HEK293 (cell line): ENCODE measurements at regions not wholly inside any gene's neighbourhood (a gene's known extent, or its start where the extent isn't known, plus 50 kb on each side); places are given as distances from the start of the nearest gene placed in this dataset.

Experiments used
- CTCF ChIA-PET: fragments of 350-600 bp; formaldehyde crosslinking; extraction: SDS; loops from one replicate; lab custom pipeline; 2021; ENCODE audit warnings: antibody characterized with exemption; lab: Yijun Ruan, JAX
- POLR2A ChIA-PET: fragments of 300-600 bp; formaldehyde crosslinking; extraction: SDS; loops from one replicate; lab custom pipeline; 2020; ENCODE audit warnings: antibody characterized with exemption, inconsistent platforms; lab: Yijun Ruan, JAX
- H3K27ac ChIP-seq: fragments of 200-500 bp; sonication (Bioruptor generic); 2 replicates; pipeline ENCODE4 v1.5.1; 2014; ENCODE audit warnings: low read depth, low read length, control low read depth, inconsistent platforms; ENCODE audit errors: extremely low read depth
- H3K36me3 ChIP-seq, 2 experiments: fragments of 200-500 bp in 1 of 2; sonication (Bioruptor generic) in 1 of 2; 1 replicate in 1 of 2; 2 replicates in 1 of 2; pipeline ENCODE4 v1.5.1; 2014 to 2017; ENCODE audit warnings: inconsistent platforms in 2 of 2, low read length in 2 of 2; ENCODE audit not compliant: control insufficient read depth in 2 of 2, insufficient read depth in 1 of 2
- H3K4me1 ChIP-seq: fragments of 200-500 bp; sonication (Bioruptor generic); 2 replicates; pipeline ENCODE4 v1.5.1; 2014; ENCODE audit warnings: mild to moderate bottlenecking, low read length, inconsistent platforms; ENCODE audit not compliant: control insufficient read depth, insufficient read depth
- H3K4me3 ChIP-seq: 2 replicates; pipeline ENCODE4 v1.5.1; 2011; ENCODE audit warnings: low read depth, mild to moderate bottlenecking, control low read depth, low read length, moderate library complexity
- H3K9me3 ChIP-seq: fragments of 200-500 bp; sonication (Bioruptor generic); 2 replicates; pipeline ENCODE4 v1.5.1; 2014; ENCODE audit warnings: low read depth, low read length, inconsistent platforms; ENCODE audit not compliant: control insufficient read depth, insufficient read depth
- EGR2 ChIP-seq: fragments of 450-650 bp; formaldehyde crosslinking; IDR thresholded peaks from 2 replicates; pipeline ENCODE4 v1.5.1; 2016; ENCODE audit warnings: low read depth, missing biosample characterization, missing genetic modification characterization
- GLI2 ChIP-seq: fragments of 450-650 bp; formaldehyde crosslinking; IDR thresholded peaks from 2 replicates; pipeline ENCODE4; 2017; ENCODE audit warnings: missing biosample characterization, missing genetic modification characterization, low read depth, borderline replicate concordance
- GLIS1 ChIP-seq: fragments of 450-650 bp; formaldehyde crosslinking; IDR thresholded peaks from 2 replicates; pipeline ENCODE4 v1.5.1; 2016; ENCODE audit warnings: missing biosample characterization, missing genetic modification characterization
- KLF17 ChIP-seq: fragments of 450-650 bp; formaldehyde crosslinking; IDR thresholded peaks from 2 replicates; pipeline ENCODE4 v1.5.1; 2016; ENCODE audit warnings: missing biosample characterization, missing genetic modification characterization
- OSR2 ChIP-seq: fragments of 450-650 bp; formaldehyde crosslinking; IDR thresholded peaks from 2 replicates; pipeline ENCODE4 v1.5.1; 2016; ENCODE audit warnings: missing biosample characterization, missing genetic modification characterization
- PRDM10 ChIP-seq: fragments of 450-650 bp; formaldehyde crosslinking; IDR thresholded peaks from 2 replicates; pipeline ENCODE4 v1.5.1; 2016; ENCODE audit warnings: missing biosample characterization, missing genetic modification characterization
- ZBTB1 ChIP-seq: fragments of 450-650 bp; formaldehyde crosslinking; IDR thresholded peaks from 2 replicates; pipeline ENCODE4 v1.5.1; 2016; ENCODE audit warnings: missing biosample characterization, missing genetic modification characterization
- ZFP37 ChIP-seq: fragments of 450-650 bp; formaldehyde crosslinking; IDR thresholded peaks from 2 replicates; pipeline ENCODE4 v1.5.1; 2016; ENCODE audit warnings: missing biosample characterization, missing genetic modification characterization
- ZIC2 ChIP-seq: fragments of 450-650 bp; formaldehyde crosslinking; IDR thresholded peaks from 2 replicates; pipeline ENCODE4 v1.5.1; 2016; ENCODE audit warnings: missing biosample characterization, missing genetic modification characterization
- ZNF133 ChIP-seq: fragments of 450-650 bp; formaldehyde crosslinking; IDR thresholded peaks from 2 replicates; pipeline ENCODE4 v1.5.1; 2016; ENCODE audit warnings: missing biosample characterization, missing genetic modification characterization
- ZNF18 ChIP-seq: fragments of 450-650 bp; formaldehyde crosslinking; IDR thresholded peaks from 2 replicates; pipeline ENCODE4 v1.5.1; 2016; ENCODE audit warnings: missing biosample characterization, missing genetic modification characterization
- ZNF280D ChIP-seq: fragments of 450-650 bp; formaldehyde crosslinking; IDR thresholded peaks from 2 replicates; pipeline ENCODE4 v1.5.1; 2016; ENCODE audit warnings: missing biosample characterization, missing genetic modification characterization
- ZNF433 ChIP-seq: fragments of 450-650 bp; formaldehyde crosslinking; IDR thresholded peaks from 2 replicates; pipeline ENCODE4 v1.5.1; 2016; ENCODE audit warnings: missing biosample characterization, missing genetic modification characterization, low read depth
- ZNF677 ChIP-seq: fragments of 450-650 bp; IDR thresholded peaks from 2 replicates; pipeline ENCODE4 v1.5.0; 2018; ENCODE audit warnings: missing biosample characterization, mild to moderate bottlenecking, missing genetic modification characterization, moderate library complexity
- ZNF76 ChIP-seq: fragments of 450-650 bp; formaldehyde crosslinking; IDR thresholded peaks from 2 replicates; pipeline ENCODE4; 2016; ENCODE audit warnings: low read depth, missing biosample characterization, missing genetic modification characterization, borderline replicate concordance
- TF ChIP-seq, protein P1 (sequence below): fragments of 450-650 bp; formaldehyde crosslinking; IDR thresholded peaks from 2 replicates; pipeline ENCODE4 v1.5.1; 2016; ENCODE audit warnings: missing biosample characterization, missing genetic modification characterization

DNA sequence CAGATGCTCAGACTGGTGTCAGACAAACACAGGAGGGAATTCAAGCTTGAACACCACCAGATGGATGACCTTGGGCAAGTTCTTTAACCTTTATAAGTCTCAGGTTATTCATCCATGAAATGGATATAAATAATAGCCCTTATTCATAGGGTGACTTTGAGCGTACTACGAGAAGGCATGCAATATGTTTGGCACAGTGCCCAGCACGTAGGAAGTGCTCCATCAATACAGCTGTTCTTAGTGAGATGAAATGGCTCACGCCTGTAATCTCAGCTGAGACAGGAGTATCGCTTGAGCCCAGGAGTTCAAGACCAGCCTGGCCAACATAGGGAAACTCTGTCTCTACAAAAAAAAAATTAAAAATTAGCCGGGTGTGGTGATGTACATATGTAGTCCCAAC is 84.8 kb upstream of the FICD start:
- CTCF ChIA-PET, result interaction anchor here (0.6 kb wide), 1 partner anchor 18 kb away, joined by 4 read pairs; no protein-coding TSS in a partner anchor
- Histone ChIP-seq H3K36me3 (no peaks in the 10 kb centered on the region), H3K4me1 (no peaks in the 10 kb centered on the region), H3K27ac (no peak overlapping the region), H3K4me3 (no peak overlapping the region), H3K9me3 (no peaks in the 10 kb centered on the region)
- POLR2A ChIA-PET, result no interaction called here
- TF ChIP-seq ZNF18, result no peak
- 0 out of 2 replicates have a peak, but pooled peaks have one; percentile 28 for TF ChIP-seq ZNF677 (tag by site-specific recombination)

GRCh38 chr12:108425238-108425795 is 86.2 kb upstream of the CMKLR1 start:
- H3K9me3 ChIP-seq, result no peaks in the 10 kb centered on the region
- TF ChIP-seq GLI2 (no peak), GLIS1 (tag by site-specific recombination) (peak; percentile 72), EGR2 (tag by site-specific recombination) (no peak), ZNF280D (tag by site-specific recombination) (no peak), ZBTB1 (no peak), ZIC2 (tag by site-specific recombination) (peak; percentile 39; the same call in 1 of the 2 replicates), ZFP37 (tag by site-specific recombination) (no peak)
- TF ChIP-seq, protein P1, sequence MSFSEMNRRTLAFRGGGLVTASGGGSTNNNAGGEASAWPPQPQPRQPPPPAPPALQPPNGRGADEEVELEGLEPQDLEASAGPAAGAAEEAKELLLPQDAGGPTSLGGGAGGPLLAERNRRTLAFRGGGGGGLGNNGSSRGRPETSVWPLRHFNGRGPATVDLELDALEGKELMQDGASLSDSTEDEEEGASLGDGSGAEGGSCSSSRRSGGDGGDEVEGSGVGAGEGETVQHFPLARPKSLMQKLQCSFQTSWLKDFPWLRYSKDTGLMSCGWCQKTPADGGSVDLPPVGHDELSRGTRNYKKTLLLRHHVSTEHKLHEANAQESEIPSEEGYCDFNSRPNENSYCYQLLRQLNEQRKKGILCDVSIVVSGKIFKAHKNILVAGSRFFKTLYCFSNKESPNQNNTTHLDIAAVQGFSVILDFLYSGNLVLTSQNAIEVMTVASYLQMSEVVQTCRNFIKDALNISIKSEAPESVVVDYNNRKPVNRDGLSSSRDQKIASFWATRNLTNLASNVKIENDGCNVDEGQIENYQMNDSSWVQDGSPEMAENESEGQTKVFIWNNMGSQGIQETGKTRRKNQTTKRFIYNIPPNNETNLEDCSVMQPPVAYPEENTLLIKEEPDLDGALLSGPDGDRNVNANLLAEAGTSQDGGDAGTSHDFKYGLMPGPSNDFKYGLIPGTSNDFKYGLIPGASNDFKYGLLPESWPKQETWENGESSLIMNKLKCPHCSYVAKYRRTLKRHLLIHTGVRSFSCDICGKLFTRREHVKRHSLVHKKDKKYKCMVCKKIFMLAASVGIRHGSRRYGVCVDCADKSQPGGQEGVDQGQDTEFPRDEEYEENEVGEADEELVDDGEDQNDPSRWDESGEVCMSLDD (tag by site-specific recombination), result no peak
- TF ChIP-seq, all 188 proteins: peak for 2
- Histone ChIP-seq H3K4me3 (no peak overlapping the region), H3K27ac (no peak overlapping the region), H3K36me3 (no peaks in the 10 kb centered on the region), H3K4me1 (no peaks in the 10 kb centered on the region)
- ChIA-PET CTCF (no interaction called here), POLR2A (no interaction called here)

- H3K4me1 ChIP-seq, result no peaks in the 10 kb centered on the region
- H3K27ac ChIP-seq, result no peak overlapping the region
- ChIA-PET POLR2A (no interaction called here), CTCF (no interaction called here)
- no peaks in the 10 kb centered on the region for H3K9me3 ChIP-seq
- H3K36me3 ChIP-seq, result no peaks in the 10 kb centered on the region
- TF ChIP-seq PRDM10 (no peak), KLF17 (tag by site-specific recombination) (no peak), ZNF133 (tag by site-specific recombination) (no peak), ZNF76 (tag by site-specific recombination) (no peak), ZNF433 (tag by site-specific recombination) (no peak), OSR2 (tag by site-specific recombination) (no peak)
- TF ChIP-seq, all 188 proteins: peak for 0
- H3K4me3 ChIP-seq, result no peak overlapping the region
Observed at GRCh38 chr12:108424816-108425215, 85.7 kb upstream of the CMKLR1 start.
